Neural cell (in vitro differentiated cells): ENCODE measurements at regions not wholly inside any gene's neighbourhood (a gene's known extent, or its start where the extent isn't known, plus 50 kb on each side); places are given as distances from the start of the nearest gene placed in this dataset.

Source experiments
- CTCF ChIP-seq: fragments of 450-650 bp; IDR thresholded peaks from 2 replicates; pipeline ENCODE4 v1.5.1; 2014; ENCODE audit warnings: antibody characterized with exemption, mild to moderate bottlenecking, moderate library complexity; ENCODE audit not compliant: poor library complexity, severe bottlenecking
- EP300 ChIP-seq: fragments of 450-650 bp; conservative IDR thresholded peaks from 2 replicates; pipeline ENCODE4 v1.6.1; 2014; ENCODE audit warnings: antibody characterized with exemption, mild to moderate bottlenecking, moderate library complexity; ENCODE audit not compliant: poor library complexity, severe bottlenecking
- POLR2AphosphoS5 ChIP-seq: IDR thresholded peaks from 2 replicates; pipeline ENCODE4 v1.6.1; 2012
- REST ChIP-seq: IDR thresholded peaks from 2 replicates; pipeline ENCODE4 v1.6.1; 2012; ENCODE audit warnings: borderline replicate concordance
- TAF1 ChIP-seq: IDR thresholded peaks from 2 replicates; pipeline ENCODE4 v1.6.1; 2012; ENCODE audit warnings: low read depth

GRCh38 chr10:118901906-118902305, 127.6 kb upstream of the NANOS1 start:
- no peak for TF ChIP-seq EP300
- no peak for TF ChIP-seq TAF1
- peak; percentile 43 for TF ChIP-seq POLR2AphosphoS5
- no peak for TF ChIP-seq CTCF
- no peak for TF ChIP-seq REST
